DOHH2 (cell line): ENCODE measurements at regions not wholly inside any gene's neighbourhood (a gene's known extent, or its start where the extent isn't known, plus 50 kb on each side); places are given as distances from the start of the nearest gene placed in this dataset.
"Not testable (repeated sequence)": the region's sequence is repeated elsewhere in the genome, so short reads cannot be mapped to it uniquely, and the experiment has no call there.

Experiments used
- H3F3A ChIP-seq: fragments of 200-600 bp; sonication (generic), shearing (Covaris generic); 2 replicates; pipeline ENCODE4 v1.6.0; 2016; ENCODE audit warnings: antibody characterized with exemption, mild to moderate bottlenecking; ENCODE audit not compliant: control insufficient read depth, insufficient read depth
- H3K27ac ChIP-seq: fragments of 200-600 bp; sonication (generic); 2 replicates; pipeline ENCODE4 v1.5.1; 2014; ENCODE audit warnings: low read depth, mild to moderate bottlenecking, low read length, moderate library complexity
- H3K27me3 ChIP-seq: fragments of 200-600 bp; sonication (generic); 2 replicates; pipeline ENCODE4 v1.6.1; 2014; ENCODE audit warnings: mild to moderate bottlenecking, low read length, mixed read lengths; ENCODE audit not compliant: control insufficient read depth
- H3K36me3 ChIP-seq: fragments of 200-600 bp; sonication (generic); 2 replicates; pipeline ENCODE4 v1.6.1; 2014; ENCODE audit warnings: mild to moderate bottlenecking, low read length, moderate library complexity, mixed read lengths; ENCODE audit not compliant: control insufficient read depth
- H3K4me1 ChIP-seq: fragments of 200-600 bp; sonication (generic); 2 replicates; pipeline ENCODE4 v1.6.1; 2014; ENCODE audit warnings: mild to moderate bottlenecking, low read length, mixed read lengths; ENCODE audit not compliant: control insufficient read depth
- H3K4me2 ChIP-seq: fragments of 200-600 bp; sonication (generic); 2 replicates; pipeline ENCODE4 v1.6.0; 2014; ENCODE audit warnings: mild to moderate bottlenecking, low read length, moderate library complexity
- H3K4me3 ChIP-seq: fragments of 200-600 bp; sonication (generic); 2 replicates; pipeline ENCODE4 v1.5.1; 2014; ENCODE audit warnings: mild to moderate bottlenecking, low read length, mixed read lengths
- H3K79me2 ChIP-seq: fragments of 200-600 bp; sonication (generic); 2 replicates; pipeline ENCODE4 v1.6.1; 2014; ENCODE audit warnings: mild to moderate bottlenecking, low read length, mixed read lengths; ENCODE audit not compliant: control insufficient read depth
- H3K9me2 ChIP-seq: fragments of 200-600 bp; sonication (generic); replicated peaks from 2 replicates; pipeline ENCODE4 v1.6.1; 2014; ENCODE audit warnings: mild to moderate bottlenecking, low read length, mixed read lengths; ENCODE audit not compliant: control insufficient read depth
- H3K9me3 ChIP-seq: fragments of 200-600 bp; sonication (generic); 2 replicates; pipeline ENCODE4 v1.6.1; 2014; ENCODE audit warnings: antibody characterized with exemption, low read length, mixed read lengths; ENCODE audit not compliant: control insufficient read depth, insufficient read depth
- H4K20me1 ChIP-seq: fragments of 200-600 bp; sonication (generic); 2 replicates; pipeline ENCODE4 v1.6.0; 2014; ENCODE audit warnings: low read depth, mild to moderate bottlenecking, antibody characterized with exemption, low read length, moderate library complexity; ENCODE audit not compliant: control insufficient read depth, insufficient read depth
- CTCF ChIP-seq: fragments of 200-600 bp; sonication (generic); IDR thresholded peaks from one replicate; pipeline ENCODE4 v1.5.1; 2014; ENCODE audit warnings: antibody characterized with exemption, mild to moderate bottlenecking, low read depth, low read length; ENCODE audit not compliant: poor library complexity, severe bottlenecking
- EZH2phosphoT487 ChIP-seq: fragments of 200-600 bp; sonication (generic); IDR thresholded peaks from 2 replicates; pipeline ENCODE4 v1.6.1; 2017; ENCODE audit warnings: borderline replicate concordance, mild to moderate bottlenecking, antibody characterized with exemption, low read length, moderate library complexity, mixed read lengths

DNA sequence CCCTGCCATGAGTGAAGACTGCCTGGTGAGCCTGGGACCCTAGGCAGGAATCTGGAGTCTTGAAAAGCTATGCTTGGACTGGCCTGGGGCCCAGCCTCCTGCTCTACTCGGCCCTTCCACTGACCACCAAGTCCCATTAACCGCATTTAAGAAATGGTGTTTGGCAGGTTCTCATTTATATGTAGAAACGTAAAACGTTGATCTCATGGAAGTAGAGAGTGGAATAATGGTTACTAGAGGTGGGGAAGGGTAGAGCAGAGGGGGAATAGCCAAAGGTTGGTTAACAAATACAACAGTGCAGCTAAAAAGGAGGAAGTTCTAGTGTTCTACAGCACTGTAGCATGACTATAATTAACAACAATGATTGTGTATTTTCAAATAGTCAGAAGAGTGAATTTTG lies 72.9 kb upstream of the EED start:
- Histone ChIP-seq H3K36me3 (no peaks in the 10 kb centered on the region), H3K4me2 (no peak overlapping the region), H3F3A (no peaks in the 10 kb centered on the region), H3K9me2 (no peaks in the 10 kb centered on the region), H3K79me2 (no peaks in the 10 kb centered on the region), H3K4me3 (no peak overlapping the region), H3K27ac (no peak overlapping the region), H4K20me1 (no peaks in the 10 kb centered on the region), H3K27me3 (no peaks in the 10 kb centered on the region), H3K4me1 (peaks cover 10% of the 10 kb centered on the region), H3K9me3 (no peaks in the 10 kb centered on the region)
- TF ChIP-seq EZH2phosphoT487, result no peak
- TF ChIP-seq CTCF, result no peak

DNA sequence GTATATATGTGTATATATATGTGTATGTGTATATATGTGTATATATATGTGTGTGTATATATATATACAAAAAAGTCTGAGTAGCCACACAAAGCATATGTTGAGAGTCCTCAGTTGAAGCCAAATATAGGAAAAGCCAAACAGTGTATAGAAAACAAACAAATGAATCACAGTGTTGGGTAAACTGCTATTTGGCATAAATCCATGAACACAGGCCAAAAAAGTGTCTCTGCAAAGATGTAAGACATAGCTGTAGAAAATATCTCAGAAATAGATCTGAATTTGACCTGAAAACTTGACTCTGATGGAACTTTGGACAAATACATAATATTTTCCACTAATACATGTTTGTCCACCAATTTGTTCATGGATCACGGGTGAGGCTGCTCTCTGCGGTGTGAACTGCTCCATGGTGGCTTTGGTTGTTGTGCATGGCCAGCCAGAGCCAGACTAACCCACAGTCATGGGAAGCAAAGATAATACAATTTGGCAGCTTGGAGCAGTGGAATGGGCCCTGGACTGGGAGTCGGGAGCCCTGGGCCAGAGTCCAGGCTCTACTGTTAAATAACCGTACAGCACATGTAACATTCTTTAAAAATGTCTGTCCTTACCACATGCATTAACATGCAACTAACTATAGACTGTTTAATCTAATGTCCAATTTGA lies 76.9 kb upstream of the EED start:
- Histone ChIP-seq H3K4me2 (no peak overlapping the region), H4K20me1 (no peaks in the 10 kb centered on the region), H3K27me3 (no peaks in the 10 kb centered on the region), H3K4me1 (peaks cover 10% of the 10 kb centered on the region), H3K4me3 (no peak overlapping the region), H3K36me3 (no peaks in the 10 kb centered on the region), H3F3A (no peaks in the 10 kb centered on the region), H3K9me2 (no peaks in the 10 kb centered on the region), H3K27ac (no peak overlapping the region), H3K9me3 (no peaks in the 10 kb centered on the region; the same call in 1 of the 2 replicates), H3K79me2 (no peaks in the 10 kb centered on the region)
- TF ChIP-seq CTCF (no peak), EZH2phosphoT487 (no peak)

DNA sequence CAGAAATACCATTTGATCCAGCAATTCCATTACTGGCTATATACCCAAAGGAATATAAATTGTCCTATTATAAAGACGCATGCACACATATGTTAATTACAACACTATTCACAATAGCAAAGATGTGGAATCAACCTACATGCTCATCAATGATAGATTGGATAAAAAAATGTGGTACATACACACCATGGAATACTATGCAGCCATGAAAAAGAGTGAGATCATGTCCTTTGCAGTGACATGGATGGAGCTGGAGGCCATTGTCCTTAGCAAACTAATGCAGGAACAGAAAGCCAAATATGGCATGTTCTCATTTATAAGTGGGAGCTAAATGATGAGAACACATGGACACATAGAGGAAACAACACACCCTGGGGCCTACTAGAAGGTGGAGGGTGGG lies 78.3 kb upstream of the EED start:
- not testable (repeated sequence) for H3K9me3 ChIP-seq, H3K27me3 ChIP-seq, H3K36me3 ChIP-seq, H3F3A ChIP-seq, H3K9me2 ChIP-seq, H4K20me1 ChIP-seq, H3K4me2 ChIP-seq, H3K27ac ChIP-seq, H3K4me3 ChIP-seq, H3K79me2 ChIP-seq
- H3K4me1 ChIP-seq, result peaks cover 11% of the 10 kb centered on the region

GRCh38 chr11:86164106-86164505 lies 80.4 kb upstream of the EED start:
- Histone ChIP-seq H3K4me1 (peaks cover 32% of the 10 kb centered on the region), H3K4me3 (no peak overlapping the region), H3K27ac (no peak overlapping the region), H3K4me2 (no peak overlapping the region), H3K27me3 (no peaks in the 10 kb centered on the region), H3K79me2 (no peaks in the 10 kb centered on the region), H3K9me2 (no peaks in the 10 kb centered on the region), H3F3A (no peaks in the 10 kb centered on the region), H3K36me3 (no peaks in the 10 kb centered on the region), H4K20me1 (no peaks in the 10 kb centered on the region), H3K9me3 (no peaks in the 10 kb centered on the region; the same call in 1 of the 2 replicates)
- TF ChIP-seq CTCF, result no peak
- TF ChIP-seq EZH2phosphoT487, result no peak

DNA sequence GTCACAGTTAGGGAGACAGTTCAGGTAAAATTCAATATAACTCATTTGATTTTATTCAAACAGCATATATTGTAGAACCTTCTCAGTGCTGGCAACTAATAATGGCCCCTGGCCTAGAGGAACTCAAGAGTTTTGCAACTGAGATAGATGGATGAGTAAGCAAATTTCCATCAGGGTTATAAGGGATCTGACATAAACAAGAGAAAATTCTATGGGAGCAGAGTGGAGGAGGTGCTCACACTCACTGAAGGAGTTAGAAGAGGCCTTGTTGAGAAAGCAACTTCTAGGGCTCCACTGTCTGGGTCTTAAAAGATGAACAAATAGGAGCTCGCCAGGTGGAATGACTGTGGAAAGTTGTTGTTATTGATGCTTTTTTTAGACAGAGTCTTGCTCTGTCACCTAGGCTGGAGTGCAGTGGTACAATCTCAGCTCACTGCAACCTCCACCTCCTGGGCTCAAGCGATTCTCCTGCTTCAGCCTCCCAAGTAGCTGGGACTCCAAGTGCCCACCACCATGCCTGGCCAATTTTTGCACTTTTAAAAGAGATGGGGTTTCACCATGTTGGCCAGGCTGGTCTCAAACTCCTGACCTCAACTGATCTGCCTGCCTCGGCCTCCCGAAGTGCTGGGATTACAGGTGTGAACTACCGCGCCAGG lies 81.2 kb upstream of the EED start:
- peaks cover 34% of the 10 kb centered on the region for H3K4me1 ChIP-seq
- not testable (repeated sequence) for H3K27me3 ChIP-seq, H3K4me2 ChIP-seq, H4K20me1 ChIP-seq, H3K79me2 ChIP-seq, H3K36me3 ChIP-seq, H3F3A ChIP-seq, H3K9me3 ChIP-seq, H3K4me3 ChIP-seq, H3K27ac ChIP-seq, H3K9me2 ChIP-seq
